H9 (cell line): ENCODE measurements at regions not wholly inside any gene's neighbourhood (a gene's known extent, or its start where the extent isn't known, plus 50 kb on each side); places are given as distances from the start of the nearest gene placed in this dataset.

ENCODE experiments used
- DNase-seq: peaks from one replicate; pipeline ENCODE4 v3.0.0-alpha.2; 2017
- H2AFZ ChIP-seq: one replicate; pipeline ENCODE4 v1.6.1; 2013; ENCODE audit warnings: mild to moderate bottlenecking, low read length, control low read depth, moderate library complexity
- H2AK5ac ChIP-seq: 2 replicates; pipeline ENCODE4 v1.6.1; 2013; ENCODE audit warnings: low read length, control low read depth, mixed read lengths; ENCODE audit not compliant: insufficient read length
- H2BK120ac ChIP-seq: one replicate; pipeline ENCODE4 v1.6.1; 2013; ENCODE audit warnings: low read depth, mild to moderate bottlenecking, low read length, control low read depth, inconsistent platforms; ENCODE audit not compliant: poor library complexity, severe bottlenecking
- H2BK12ac ChIP-seq: 2 replicates; pipeline ENCODE4 v1.6.1; 2013; ENCODE audit warnings: low read length, control low read depth, mixed read lengths, low read depth; ENCODE audit not compliant: insufficient read length
- H2BK15ac ChIP-seq: 2 replicates; pipeline ENCODE4 v1.6.1; 2013; ENCODE audit warnings: low read depth, low read length, control low read depth
- H2BK20ac ChIP-seq: one replicate; pipeline ENCODE4 v1.6.1; 2013; ENCODE audit warnings: low read depth, mild to moderate bottlenecking, low read length, control low read depth, inconsistent platforms; ENCODE audit not compliant: poor library complexity, severe bottlenecking
- H2BK5ac ChIP-seq: 2 replicates; pipeline ENCODE4 v1.6.1; 2013; ENCODE audit warnings: low read length, control low read depth, mixed read lengths; ENCODE audit not compliant: insufficient read length
- H3K14ac ChIP-seq: 2 replicates; pipeline ENCODE4 v1.6.1; 2013; ENCODE audit warnings: low read length, control low read depth; ENCODE audit not compliant: insufficient read depth
- H3K18ac ChIP-seq: 2 replicates; pipeline ENCODE4 v1.6.1; 2013; ENCODE audit warnings: low read depth, mild to moderate bottlenecking, mixed read lengths, low read length, control low read depth; ENCODE audit not compliant: insufficient read length
- H3K23ac ChIP-seq: 2 replicates; pipeline ENCODE4 v1.6.1; 2013; ENCODE audit warnings: low read length, control low read depth, mixed read lengths, low read depth; ENCODE audit not compliant: insufficient read length
- H3K23me2 ChIP-seq: 2 replicates; pipeline ENCODE4 v1.6.1; 2013; ENCODE audit warnings: low read depth, mild to moderate bottlenecking, mixed read lengths, low read length, control low read depth; ENCODE audit not compliant: insufficient read length, poor library complexity, severe bottlenecking
- H3K27ac ChIP-seq: 2 replicates; pipeline ENCODE4 v1.5.1; 2013; ENCODE audit warnings: low read length, control low read depth, mixed read lengths, low read depth; ENCODE audit not compliant: insufficient read length
- H3K27me3 ChIP-seq: 2 replicates; pipeline ENCODE4 v1.6.1; 2013; ENCODE audit warnings: low read length, control low read depth, inconsistent platforms; ENCODE audit not compliant: insufficient read depth
- H3K4ac ChIP-seq: 2 replicates; pipeline ENCODE4 v1.6.1; 2013; ENCODE audit warnings: low read depth, mild to moderate bottlenecking, control low read depth, inconsistent platforms, low read length, moderate library complexity
- H3K4me1 ChIP-seq: 2 replicates; pipeline ENCODE4 v1.6.1; 2013; ENCODE audit warnings: low read length, control low read depth, inconsistent platforms; ENCODE audit not compliant: insufficient read depth
- H3K4me2 ChIP-seq: 2 replicates; pipeline ENCODE4 v1.6.1; 2013; ENCODE audit warnings: low read length, control low read depth, mixed read lengths; ENCODE audit not compliant: insufficient read length, insufficient read depth
- H3K56ac ChIP-seq: 2 replicates; pipeline ENCODE4 v1.6.1; 2013; ENCODE audit warnings: low read depth, mild to moderate bottlenecking, mixed read lengths, low read length, control low read depth; ENCODE audit not compliant: insufficient read length
- H3K79me1 ChIP-seq: 2 replicates; pipeline ENCODE4 v1.6.1; 2013; ENCODE audit warnings: low read depth, mild to moderate bottlenecking, moderate library complexity, low read length, control low read depth, inconsistent platforms; ENCODE audit not compliant: insufficient read depth, poor library complexity, severe bottlenecking
- H3K79me2 ChIP-seq: 2 replicates; pipeline ENCODE4 v1.6.1; 2013; ENCODE audit warnings: low read length, control low read depth, inconsistent platforms; ENCODE audit not compliant: insufficient read depth
- H3K9ac ChIP-seq: 2 replicates; pipeline ENCODE4 v1.6.1; 2013; ENCODE audit warnings: low read length, control low read depth, mixed read lengths; ENCODE audit not compliant: insufficient read length; ENCODE audit errors: extremely low read depth
- H3K9me3 ChIP-seq: one replicate; pipeline ENCODE4 v1.6.1; 2013; ENCODE audit warnings: low read depth, low read length, inconsistent platforms; ENCODE audit not compliant: control insufficient read depth
- H3T11ph ChIP-seq: one replicate; pipeline ENCODE4 v1.6.1; 2013; ENCODE audit warnings: mild to moderate bottlenecking, low read length, control low read depth, inconsistent platforms
- H4K20me1 ChIP-seq: one replicate; pipeline ENCODE4 v1.6.1; 2013; ENCODE audit not compliant: control insufficient read depth, insufficient read length, insufficient read depth
- H4K5ac ChIP-seq: 2 replicates; pipeline ENCODE4 v1.6.1; 2013; ENCODE audit warnings: low read depth, mild to moderate bottlenecking, mixed read lengths, low read length, control low read depth; ENCODE audit not compliant: insufficient read length
- H4K8ac ChIP-seq: replicated peaks from 2 replicates; pipeline ENCODE4 v1.6.1; 2013; ENCODE audit warnings: low read length, control low read depth, mixed read lengths, low read depth; ENCODE audit not compliant: insufficient read length
- H4K91ac ChIP-seq: 2 replicates; pipeline ENCODE4 v1.6.1; 2013; ENCODE audit warnings: low read depth, mild to moderate bottlenecking, moderate library complexity, mixed read lengths, low read length, control low read depth; ENCODE audit not compliant: insufficient read length
- H3K27ac Mint-ChIP-seq, 3 experiments: 2 replicates in 2 of 3; 3 replicates in 1 of 3; pipeline ENCODE4 v1.8.0; 2020 to 2021; ENCODE audit warnings: mixed read lengths in 3 of 3, mild to moderate bottlenecking in 1 of 3, moderate library complexity in 1 of 3
- H3K27me3 Mint-ChIP-seq: 2 replicates; pipeline ENCODE4 v1.8.0; 2021; ENCODE audit warnings: low read depth, mild to moderate bottlenecking, moderate library complexity, mixed read lengths
- H3K36me3 Mint-ChIP-seq, 3 experiments: 2 replicates in 2 of 3; 3 replicates in 1 of 3; pipeline ENCODE4 v1.8.0; 2020 to 2021; ENCODE audit warnings: low read depth in 3 of 3, mixed read lengths in 3 of 3; ENCODE audit not compliant: insufficient read depth in 1 of 3
- H3K4me1 Mint-ChIP-seq, 2 experiments: 2 replicates each; pipeline ENCODE4 v1.8.0; 2020; ENCODE audit warnings: mixed read lengths in 2 of 2
- H3K4me3 Mint-ChIP-seq, 2 experiments: 2 replicates in 1 of 2; 3 replicates in 1 of 2; pipeline ENCODE4 v1.8.0; 2020 to 2021; ENCODE audit warnings: mild to moderate bottlenecking in 2 of 2, mixed read lengths in 2 of 2, moderate library complexity in 1 of 2
- H3K9me3 Mint-ChIP-seq, 2 experiments: 2 replicates in 1 of 2; 3 replicates in 1 of 2; pipeline ENCODE4 v1.8.0; 2020; ENCODE audit warnings: mild to moderate bottlenecking in 2 of 2, mixed read lengths in 2 of 2, moderate library complexity in 1 of 2
- WGBS: extraction: QIAGEN DNeasy Blood & Tissue Kit; methylation state at CpG from one replicate; pipeline ENCODE4 v1.1.7; 2013; ENCODE audit warnings: missing lambda C conversion rate, low lambda C conversion rate, mixed read lengths; ENCODE audit not compliant: insufficient read length; ENCODE audit errors: extremely low coverage; 5-methylcytosine and 5-hydroxymethylcytosine counted together
- TF ChIP-seq, protein P1 (sequence below): fragments of 200-600 bp; sonication (generic); conservative IDR thresholded peaks from 3 replicates; pipeline ENCODE4 v1.8.0; 2021; ENCODE audit warnings: antibody characterized with exemption, mild to moderate bottlenecking

DNA sequence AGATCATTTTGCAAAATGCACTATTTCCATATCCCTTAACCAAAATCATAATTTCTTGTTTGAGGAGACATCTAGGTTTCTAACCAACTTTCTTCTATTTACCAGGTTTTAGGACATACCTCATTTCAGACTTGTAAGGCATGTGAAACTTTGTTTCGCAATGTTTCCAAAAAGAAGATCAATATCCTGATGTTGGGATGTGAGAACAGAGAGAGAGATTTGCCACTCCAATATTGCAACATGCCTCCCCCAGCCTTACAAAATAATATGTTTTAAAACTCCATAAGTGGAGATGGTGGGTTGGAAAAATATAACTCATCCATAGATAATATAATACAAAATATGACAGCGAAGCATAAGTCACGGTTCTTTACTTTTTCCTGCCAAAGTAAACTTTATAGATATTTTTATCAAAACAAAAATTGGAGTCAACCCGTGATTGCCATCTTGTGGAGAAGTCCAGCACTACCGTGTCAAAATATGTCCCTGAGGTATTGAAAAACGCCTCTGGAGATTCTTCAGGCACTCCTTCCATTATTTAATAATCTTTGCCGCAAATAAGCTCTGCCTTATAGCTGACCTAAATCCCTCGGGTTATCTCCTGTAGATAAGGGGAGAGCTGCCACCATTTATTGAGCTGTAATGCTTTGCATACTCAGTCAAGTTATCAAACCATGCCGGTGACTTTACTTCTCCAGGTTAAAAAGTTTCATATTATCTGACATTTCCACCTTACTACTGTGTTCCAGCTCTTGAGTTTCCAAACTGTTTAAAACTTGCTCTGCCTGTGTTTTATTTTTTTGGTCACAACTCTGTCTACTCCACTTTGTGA is 534.2 kb downstream of the HACE1 start:
- no peaks in the 10 kb centered on the region for H3K27me3 Mint-ChIP-seq
- H2BK15ac ChIP-seq = no peak overlapping the region
- no peaks in the 10 kb centered on the region for H4K20me1 ChIP-seq
- no peak overlapping the region for H4K5ac ChIP-seq
- no peak overlapping the region for H3K14ac ChIP-seq
- no peak overlapping the region for H2BK12ac ChIP-seq
- H2AK5ac ChIP-seq = no peak overlapping the region
- no CpG with 5 or more reads among the region's 9 CpGs for WGBS
- no peak overlapping the region for H3K27ac ChIP-seq
- no peaks in the 10 kb centered on the region for H3K9me3 ChIP-seq
- no peaks in the 10 kb centered on the region for H3K27me3 ChIP-seq
- no peak overlapping the region for H2AFZ ChIP-seq
- H3K79me2 ChIP-seq = no peaks in the 10 kb centered on the region
- no peaks in the 10 kb centered on the region for H3K23me2 ChIP-seq
- no peak overlapping the region for H3K4ac ChIP-seq
- H3T11ph ChIP-seq = no peak overlapping the region
- H3K4me1 ChIP-seq = no peaks in the 10 kb centered on the region
- TF ChIP-seq, protein P1, sequence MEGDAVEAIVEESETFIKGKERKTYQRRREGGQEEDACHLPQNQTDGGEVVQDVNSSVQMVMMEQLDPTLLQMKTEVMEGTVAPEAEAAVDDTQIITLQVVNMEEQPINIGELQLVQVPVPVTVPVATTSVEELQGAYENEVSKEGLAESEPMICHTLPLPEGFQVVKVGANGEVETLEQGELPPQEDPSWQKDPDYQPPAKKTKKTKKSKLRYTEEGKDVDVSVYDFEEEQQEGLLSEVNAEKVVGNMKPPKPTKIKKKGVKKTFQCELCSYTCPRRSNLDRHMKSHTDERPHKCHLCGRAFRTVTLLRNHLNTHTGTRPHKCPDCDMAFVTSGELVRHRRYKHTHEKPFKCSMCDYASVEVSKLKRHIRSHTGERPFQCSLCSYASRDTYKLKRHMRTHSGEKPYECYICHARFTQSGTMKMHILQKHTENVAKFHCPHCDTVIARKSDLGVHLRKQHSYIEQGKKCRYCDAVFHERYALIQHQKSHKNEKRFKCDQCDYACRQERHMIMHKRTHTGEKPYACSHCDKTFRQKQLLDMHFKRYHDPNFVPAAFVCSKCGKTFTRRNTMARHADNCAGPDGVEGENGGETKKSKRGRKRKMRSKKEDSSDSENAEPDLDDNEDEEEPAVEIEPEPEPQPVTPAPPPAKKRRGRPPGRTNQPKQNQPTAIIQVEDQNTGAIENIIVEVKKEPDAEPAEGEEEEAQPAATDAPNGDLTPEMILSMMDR = peak; percentile 75
- H3K56ac ChIP-seq = no peak overlapping the region
- H4K8ac ChIP-seq = no peak overlapping the region
- H3K23ac ChIP-seq = no peak overlapping the region
- no peak overlapping the region for H2BK5ac ChIP-seq
- H3K4me2 ChIP-seq = no peak overlapping the region
- no peak overlapping the region for H3K9ac ChIP-seq
- no peak for DNase-seq
- no peak overlapping the region for H2BK120ac ChIP-seq
- H3K18ac ChIP-seq = no peak overlapping the region
- H3K4me3 Mint-ChIP-seq = no peak overlapping the region
- no peak overlapping the region for H4K91ac ChIP-seq
- no peaks in the 10 kb centered on the region for H3K9me3 Mint-ChIP-seq
- no peak overlapping the region for H3K27ac Mint-ChIP-seq
- H2BK20ac ChIP-seq = no peak overlapping the region
- peaks cover 9 to 10% of the 10 kb centered on the region in 2 experiments for H3K4me1 Mint-ChIP-seq
- H3K79me1 ChIP-seq = no peaks in the 10 kb centered on the region
- no peaks in the 10 kb centered on the region; a peak in 1 of 7 replicates for H3K36me3 Mint-ChIP-seq
